K562 (cell line): ENCODE measurements at regions not wholly inside any gene's neighbourhood (a gene's known extent, or its start where the extent isn't known, plus 50 kb on each side); places are given as distances from the start of the nearest gene placed in this dataset.

ENCODE experiments used
- ATAC-seq: fragments of 200-7000 bp; cut with Tn5 transposase; 3 replicates; pipeline ENCODE4 v1.9.1; 2020; ENCODE audit warnings: moderate library complexity
- BruUV-seq: library from RNA; stranded (reverse); fragments of 400-500 nt; replicated peaks from 2 replicates; lab custom pipeline; 2021; lab: Mats Ljungman, UMichigan
- CTCF ChIA-PET: fragments of 300-600 bp; formaldehyde crosslinking; extraction: SDS; loops from one replicate; lab custom pipeline; 2021; ENCODE audit warnings: low intra/inter-chr PET ratio; lab: Yijun Ruan, JAX
- POLR2A ChIA-PET: fragments of 300-600, 350-650 bp; sonication (Branson Sonifier 250); formaldehyde crosslinking; extraction: SDS; loops from one replicate; lab custom pipeline; 2021; ENCODE audit warnings: antibody characterized with exemption, inconsistent platforms; lab: Yijun Ruan, JAX
- DNase-seq, 4 experiments: peaks; one replicate each; pipeline versions ENCODE4 v3.0.0 to v3.0.0-alpha.2; 2011 to 2018; ENCODE audit warnings: low spot score in 3 of 4, mixed read lengths in 3 of 4; ENCODE audit errors: extremely low read depth in 1 of 4
- FAIRE-seq: peaks from 2 replicates; lab custom pipeline; 2011; peaks lifted over from hg19 to GRCh38; lab: Jason Lieb, UNC
- H2AFZ ChIP-seq: 2 replicates; pipeline ENCODE4 v1.6.0; 2011; ENCODE audit warnings: low read depth, low read length, control low read depth, inconsistent platforms
- H3K27ac ChIP-seq: fragments of 200-600 bp; 3 replicates; pipeline ENCODE4 v1.8.0; 2011; ENCODE audit warnings: low read depth, mild to moderate bottlenecking, control low read depth, inconsistent platforms, low read length, moderate library complexity, mixed read lengths; ENCODE audit errors: extremely low read depth
- H3K27me3 ChIP-seq, 2 experiments: fragments of 300-600 bp in 1 of 2; 2 replicates in 1 of 2; 3 replicates in 1 of 2; pipeline versions ENCODE4 v1.6.0 to v1.8.0; 2011; ENCODE audit warnings: inconsistent platforms in 2 of 2, low read length in 2 of 2, mild to moderate bottlenecking in 1 of 2, mixed read lengths in 1 of 2, moderate library complexity in 1 of 2; ENCODE audit not compliant: control insufficient read depth in 2 of 2, insufficient read depth in 2 of 2
- H3K36me3 ChIP-seq: fragments of 300-600 bp; 3 replicates; pipeline ENCODE4 v1.8.0; 2011; ENCODE audit warnings: mild to moderate bottlenecking, low read length, inconsistent platforms; ENCODE audit not compliant: control insufficient read depth, insufficient read depth
- H3K4me1 ChIP-seq, 2 experiments: fragments of 200-600 bp in 1 of 2; replicated peaks in 1 of 2; 2 replicates in 1 of 2; 3 replicates in 1 of 2; pipeline versions ENCODE4 v1.5.1 to v1.8.0; 2011; ENCODE audit warnings: inconsistent platforms in 2 of 2, low read length in 2 of 2, mild to moderate bottlenecking in 1 of 2, mixed read lengths in 1 of 2, moderate library complexity in 1 of 2; ENCODE audit not compliant: control insufficient read depth in 2 of 2, insufficient read depth in 2 of 2
- H3K4me2 ChIP-seq: 2 replicates; pipeline ENCODE4 v1.6.1; 2011; ENCODE audit warnings: low read length, control low read depth, inconsistent platforms, mixed read lengths; ENCODE audit not compliant: insufficient read depth
- H3K4me3 ChIP-seq: fragments of 200-600 bp; sonication (generic), shearing (Covaris generic); 2 replicates; pipeline ENCODE4 v1.5.1; 2016; ENCODE audit warnings: control low read depth, inconsistent platforms
- H3K79me2 ChIP-seq: fragments of 200-600 bp; 3 replicates; pipeline ENCODE4 v1.8.0; 2011; ENCODE audit warnings: low read length, inconsistent platforms; ENCODE audit not compliant: control insufficient read depth, insufficient read depth
- H3K9ac ChIP-seq, 2 experiments: 2 replicates each; pipeline versions ENCODE4 v1.6.0 to v1.6.1; 2011; ENCODE audit warnings: low read depth in 2 of 2, low read length in 2 of 2, control low read depth in 1 of 2, inconsistent platforms in 1 of 2, mild to moderate bottlenecking in 1 of 2, mixed read lengths in 1 of 2; ENCODE audit not compliant: insufficient read depth in 1 of 2
- H3K9me1 ChIP-seq: one replicate; pipeline ENCODE4 v1.6.0; 2011; ENCODE audit warnings: inconsistent platforms, mild to moderate bottlenecking, low read length, moderate library complexity; ENCODE audit not compliant: control insufficient read depth, insufficient read depth
- H3K9me3 ChIP-seq: replicated peaks from 2 replicates; pipeline ENCODE4 v1.5.1; 2011; ENCODE audit warnings: low read depth, low read length, inconsistent platforms; ENCODE audit not compliant: control insufficient read depth, insufficient read depth
- H4K20me1 ChIP-seq: replicated peaks from 2 replicates; pipeline ENCODE4 v1.6.1; 2011; ENCODE audit warnings: low read length, inconsistent platforms, mixed read lengths; ENCODE audit not compliant: control insufficient read depth, insufficient read depth
- BCL6 ChIP-seq: fragments of 250-450 bp; sonication (Bioruptor Pico); IDR thresholded peaks from 2 replicates; pipeline ENCODE4 v1.4.0; 2020
- CHD2 ChIP-seq: IDR thresholded peaks from 2 replicates; pipeline ENCODE4 v1.6.1; 2011; ENCODE audit warnings: low read depth, low read length
- DMBX1 ChIP-seq: fragments of 250-450 bp; sonication (Bioruptor Pico); IDR thresholded peaks from 2 replicates; pipeline ENCODE4 v1.8.0; 2022; ENCODE audit warnings: inconsistent platforms, mild to moderate bottlenecking, moderate library complexity, borderline replicate concordance
- ELF2 ChIP-seq: fragments of 250-450 bp; sonication (Bioruptor Pico); IDR thresholded peaks from 2 replicates; pipeline ENCODE4 v1.5.0; 2021; ENCODE audit warnings: mild to moderate bottlenecking
- HDAC6 ChIP-seq: IDR thresholded peaks from 2 replicates; pipeline ENCODE4 v1.6.1; 2012; ENCODE audit warnings: low read depth, mild to moderate bottlenecking, control low read depth, inconsistent platforms, low read length, moderate library complexity
- HDAC8 ChIP-seq: fragments of 450-650 bp; IDR thresholded peaks from 2 replicates; pipeline ENCODE4 v1.6.1; 2016; ENCODE audit warnings: mild to moderate bottlenecking, missing genetic modification characterization, moderate library complexity, missing compliant biosample characterization
- HLTF ChIP-seq: fragments of 450-650 bp; IDR thresholded peaks from 2 replicates; pipeline ENCODE4 v1.6.1; 2016
- NFXL1 ChIP-seq: fragments of 450-650 bp; formaldehyde crosslinking; IDR thresholded peaks from 2 replicates; pipeline ENCODE4 v1.4.0; 2021; ENCODE audit warnings: mild to moderate bottlenecking
- SMAD4 ChIP-seq: fragments of 250-450 bp; sonication (Bioruptor Pico); conservative IDR thresholded peaks from 2 replicates; pipeline ENCODE4 v1.8.0; 2021; ENCODE audit warnings: inconsistent platforms, mild to moderate bottlenecking, moderate library complexity
- SMARCA5 ChIP-seq: fragments of 450-650 bp; IDR thresholded peaks from 2 replicates; pipeline ENCODE4 v1.6.1; 2016
- SREBF1 ChIP-seq: fragments of 150-350 bp; IDR thresholded peaks from 2 replicates; pipeline ENCODE4 v1.6.1; 2014; ENCODE audit warnings: antibody characterized with exemption, low read depth, low read length, borderline replicate concordance
- TCF3 ChIP-seq: sonication (generic); formaldehyde crosslinking; IDR thresholded peaks from 2 replicates; pipeline ENCODE4 v1.4.0; 2020; ENCODE audit warnings: mild to moderate bottlenecking, missing genetic modification reagents
- ZC3H4 ChIP-seq: sonication (generic); formaldehyde crosslinking; IDR thresholded peaks from 2 replicates; pipeline ENCODE4 v1.9.0; 2021; ENCODE audit warnings: missing genetic modification reagents, borderline replicate concordance
- ZNF232 ChIP-seq: sonication (generic); formaldehyde crosslinking; IDR thresholded peaks from 2 replicates; pipeline ENCODE4 v1.8.0; 2022; ENCODE audit warnings: mild to moderate bottlenecking, missing genetic modification reagents
- ZNF263 ChIP-seq: sonication (generic); formaldehyde crosslinking; IDR thresholded peaks from 2 replicates; pipeline ENCODE4 v1.8.0; 2022; ENCODE audit warnings: mild to moderate bottlenecking, missing genetic modification reagents, borderline replicate concordance
- ZNF764 ChIP-seq: fragments of 250-450 bp; sonication (Bioruptor Pico); IDR thresholded peaks from 2 replicates; pipeline ENCODE4 v1.4.0; 2020; ENCODE audit warnings: low read depth, mild to moderate bottlenecking, moderate library complexity
- WGBS: fragments of 100-300 bp; shearing (Covaris generic); methylation state at CpG from one replicate; pipeline ENCODE4 v1.1.6; 2016; ENCODE audit warnings: low coverage, mixed read lengths; ENCODE audit not compliant: insufficient coverage; ENCODE audit errors: missing lambda C conversion rate; 5-methylcytosine and 5-hydroxymethylcytosine counted together
- in situ Hi-C: fragments of 300-500 bp; cut with MboI; formaldehyde crosslinking; loops from 4 replicates; pipeline ENCODE4 v1.15.0; 2018; ENCODE audit warnings: inconsistent platforms, mixed read lengths
- intact Hi-C: fragments of 100-400 bp; cut with micrococcal nuclease; formaldehyde crosslinking; loops from 2 replicates; pipeline ENCODE4 v1.14.2; 2022
- TF ChIP-seq, protein P1 (sequence below): sonication (generic); formaldehyde crosslinking; IDR thresholded peaks from 2 replicates; pipeline ENCODE4 v1.8.1; 2023; ENCODE audit warnings: mild to moderate bottlenecking, missing genetic modification reagents
- TF ChIP-seq, protein P2 (sequence below): fragments of 450-650 bp; IDR thresholded peaks from 2 replicates; pipeline ENCODE4 v1.6.1; 2014; ENCODE audit warnings: low read depth, mild to moderate bottlenecking, moderate library complexity, borderline replicate concordance
- TF ChIP-seq, protein P3 (sequence below): IDR thresholded peaks from 2 replicates; pipeline ENCODE4 v1.6.1; 2016; ENCODE audit warnings: missing genetic modification characterization, missing compliant biosample characterization

DNA sequence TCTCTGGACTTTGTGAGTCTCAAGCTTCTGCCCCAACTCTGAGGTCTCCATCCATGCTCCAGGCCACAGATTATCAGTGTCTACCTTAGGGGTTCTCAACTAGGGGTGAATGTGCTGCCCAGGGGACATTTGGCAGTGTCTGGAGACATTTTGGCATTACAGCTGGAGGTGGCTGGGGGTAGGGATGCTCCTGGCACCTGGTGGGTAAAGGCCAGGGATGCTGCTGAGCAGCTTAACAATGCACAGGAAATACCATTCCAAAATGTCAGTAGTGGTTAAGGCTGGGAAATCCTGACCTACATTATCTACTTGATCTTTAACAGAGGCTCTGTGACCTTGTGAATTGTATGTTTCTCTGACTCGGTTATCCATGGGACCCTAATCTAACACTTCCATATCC lies 67.3 kb upstream of the PALS2 start:
- ATAC-seq (no peak), DNase-seq (no peak), FAIRE-seq (no peak)
- no peaks in the 10 kb centered on the region for H4K20me1 ChIP-seq
- no peak overlapping the region for H3K27ac ChIP-seq
- peaks cover 5% of the 10 kb centered on the region in 2 experiments; a peak in 4 of 5 replicates for H3K27me3 ChIP-seq
- H3K9me1 ChIP-seq = no peaks in the 10 kb centered on the region
- H2AFZ ChIP-seq = no peak overlapping the region
- no peaks in the 10 kb centered on the region for H3K36me3 ChIP-seq
- in situ Hi-C loops = no loop called here
- intact Hi-C loops = no loop called here
- no peak for TF ChIP-seq HDAC6
- TF ChIP-seq CHD2 = no peak
- TF ChIP-seq, protein P1, sequence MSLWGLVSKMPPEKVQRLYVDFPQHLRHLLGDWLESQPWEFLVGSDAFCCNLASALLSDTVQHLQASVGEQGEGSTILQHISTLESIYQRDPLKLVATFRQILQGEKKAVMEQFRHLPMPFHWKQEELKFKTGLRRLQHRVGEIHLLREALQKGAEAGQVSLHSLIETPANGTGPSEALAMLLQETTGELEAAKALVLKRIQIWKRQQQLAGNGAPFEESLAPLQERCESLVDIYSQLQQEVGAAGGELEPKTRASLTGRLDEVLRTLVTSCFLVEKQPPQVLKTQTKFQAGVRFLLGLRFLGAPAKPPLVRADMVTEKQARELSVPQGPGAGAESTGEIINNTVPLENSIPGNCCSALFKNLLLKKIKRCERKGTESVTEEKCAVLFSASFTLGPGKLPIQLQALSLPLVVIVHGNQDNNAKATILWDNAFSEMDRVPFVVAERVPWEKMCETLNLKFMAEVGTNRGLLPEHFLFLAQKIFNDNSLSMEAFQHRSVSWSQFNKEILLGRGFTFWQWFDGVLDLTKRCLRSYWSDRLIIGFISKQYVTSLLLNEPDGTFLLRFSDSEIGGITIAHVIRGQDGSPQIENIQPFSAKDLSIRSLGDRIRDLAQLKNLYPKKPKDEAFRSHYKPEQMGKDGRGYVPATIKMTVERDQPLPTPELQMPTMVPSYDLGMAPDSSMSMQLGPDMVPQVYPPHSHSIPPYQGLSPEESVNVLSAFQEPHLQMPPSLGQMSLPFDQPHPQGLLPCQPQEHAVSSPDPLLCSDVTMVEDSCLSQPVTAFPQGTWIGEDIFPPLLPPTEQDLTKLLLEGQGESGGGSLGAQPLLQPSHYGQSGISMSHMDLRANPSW (CRISPR knock-in tag) = no peak
- TF ChIP-seq ZNF263 (CRISPR knock-in tag) = no peak
- TF ChIP-seq BCL6 (CRISPR knock-in tag) = no peak
- no peak for TF ChIP-seq TCF3
- no peak for TF ChIP-seq DMBX1 (CRISPR knock-in tag)
- TF ChIP-seq, protein P2, sequence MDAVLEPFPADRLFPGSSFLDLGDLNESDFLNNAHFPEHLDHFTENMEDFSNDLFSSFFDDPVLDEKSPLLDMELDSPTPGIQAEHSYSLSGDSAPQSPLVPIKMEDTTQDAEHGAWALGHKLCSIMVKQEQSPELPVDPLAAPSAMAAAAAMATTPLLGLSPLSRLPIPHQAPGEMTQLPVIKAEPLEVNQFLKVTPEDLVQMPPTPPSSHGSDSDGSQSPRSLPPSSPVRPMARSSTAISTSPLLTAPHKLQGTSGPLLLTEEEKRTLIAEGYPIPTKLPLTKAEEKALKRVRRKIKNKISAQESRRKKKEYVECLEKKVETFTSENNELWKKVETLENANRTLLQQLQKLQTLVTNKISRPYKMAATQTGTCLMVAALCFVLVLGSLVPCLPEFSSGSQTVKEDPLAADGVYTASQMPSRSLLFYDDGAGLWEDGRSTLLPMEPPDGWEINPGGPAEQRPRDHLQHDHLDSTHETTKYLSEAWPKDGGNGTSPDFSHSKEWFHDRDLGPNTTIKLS = no peak
- no peak for TF ChIP-seq HLTF
- no peak for TF ChIP-seq ZC3H4 (CRISPR knock-in tag)
- TF ChIP-seq ZNF764 (CRISPR knock-in tag) = no peak
- no peak for TF ChIP-seq SMARCA5
- no peak for TF ChIP-seq ZNF232 (CRISPR knock-in tag)
- TF ChIP-seq, protein P3, sequence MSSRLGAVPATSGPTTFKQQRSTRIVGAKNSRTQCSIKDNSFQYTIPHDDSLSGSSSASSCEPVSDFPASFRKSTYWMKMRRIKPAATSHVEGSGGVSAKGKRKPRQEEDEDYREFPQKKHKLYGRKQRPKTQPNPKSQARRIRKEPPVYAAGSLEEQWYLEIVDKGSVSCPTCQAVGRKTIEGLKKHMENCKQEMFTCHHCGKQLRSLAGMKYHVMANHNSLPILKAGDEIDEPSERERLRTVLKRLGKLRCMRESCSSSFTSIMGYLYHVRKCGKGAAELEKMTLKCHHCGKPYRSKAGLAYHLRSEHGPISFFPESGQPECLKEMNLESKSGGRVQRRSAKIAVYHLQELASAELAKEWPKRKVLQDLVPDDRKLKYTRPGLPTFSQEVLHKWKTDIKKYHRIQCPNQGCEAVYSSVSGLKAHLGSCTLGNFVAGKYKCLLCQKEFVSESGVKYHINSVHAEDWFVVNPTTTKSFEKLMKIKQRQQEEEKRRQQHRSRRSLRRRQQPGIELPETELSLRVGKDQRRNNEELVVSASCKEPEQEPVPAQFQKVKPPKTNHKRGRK = no peak
- no peak for TF ChIP-seq ELF2 (CRISPR knock-in tag)
- TF ChIP-seq SMAD4 (CRISPR knock-in tag) = no peak
- TF ChIP-seq NFXL1 = no peak
- no peak for TF ChIP-seq SREBF1
- no peak for TF ChIP-seq HDAC8 (tag)
- no peak overlapping the region for H3K4me2 ChIP-seq
- CTCF ChIA-PET = no interaction called here
- H3K9me3 ChIP-seq = no peaks in the 10 kb centered on the region
- no TSS peak for BruUV-seq
- H3K4me1 ChIP-seq = no peaks in the 10 kb centered on the region
- WGBS = 0% methylated on average over 1 of the region's 1 CpG
- POLR2A ChIA-PET = no interaction called here
- no peaks in the 10 kb centered on the region for H3K79me2 ChIP-seq
- no peak overlapping the region for H3K9ac ChIP-seq
- H3K4me3 ChIP-seq = no peak overlapping the region
